Tibial artery (tissue), 4 donors: ENCODE measurements at regions not wholly inside any gene's neighbourhood (a gene's known extent, or its start where the extent isn't known, plus 50 kb on each side); places are given as distances from the start of the nearest gene placed in this dataset.

Experiments
- DNase-seq, 2 donors: peaks; one replicate each; pipeline ENCODE4 v3.0.0-alpha.2; 2019
- H3K27ac ChIP-seq, 2 donors: fragments of 200-600 bp; sonication (generic) in 1 of 2; 1 replicate in 1 of 2; 2 replicates in 1 of 2; pipeline ENCODE4 v1.5.1; 2018 to 2019; ENCODE audit warnings: mild to moderate bottlenecking in 1 of 2
- H3K27me3 ChIP-seq, 2 donors: fragments of 200-600 bp; sonication (generic) in 1 of 2; one replicate each; pipeline versions ENCODE4 v1.5.1 to v1.6.0; 2016 to 2019
- H3K36me3 ChIP-seq, 3 donors: fragments of 200-600 bp; sonication (generic) in 2 of 3; one replicate each; pipeline ENCODE4 v1.5.1; 2016 to 2019; ENCODE audit warnings: mild to moderate bottlenecking in 2 of 3
- H3K4me1 ChIP-seq, 4 donors: fragments of 200-600 bp; sonication (generic) in 2 of 4; 1 replicate in 3 of 4; 2 replicates in 1 of 4; pipeline ENCODE4 v1.5.1; 2016 to 2019
- H3K4me3 ChIP-seq, 2 donors: fragments of 200-600 bp; sonication (generic) in 1 of 2; 1 replicate in 1 of 2; 2 replicates in 1 of 2; pipeline ENCODE4 v1.5.1; 2018 to 2019; ENCODE audit warnings: mild to moderate bottlenecking in 2 of 2
- H3K9me3 ChIP-seq, 3 donors: fragments of 200-600 bp; sonication (generic) in 1 of 3; one replicate each; pipeline ENCODE4 v1.5.1; 2016 to 2019
- intact Hi-C: fragments of 100-400 bp; cut with DNase I; formaldehyde crosslinking; loops from one replicate; pipeline ENCODE4 v1.15.0; 2023; ENCODE audit warnings: low total_unique reads
- TF ChIP-seq, protein P1 (sequence below), 2 experiments: fragments of 200-600 bp in 1 of 2; fragments of 450-650 bp in 1 of 2; IDR thresholded peaks; one replicate each; pipeline ENCODE4 v1.5.1; 2017 to 2019; ENCODE audit warnings: antibody characterized with exemption in 2 of 2, mild to moderate bottlenecking in 1 of 2, moderate library complexity in 1 of 2

DNA sequence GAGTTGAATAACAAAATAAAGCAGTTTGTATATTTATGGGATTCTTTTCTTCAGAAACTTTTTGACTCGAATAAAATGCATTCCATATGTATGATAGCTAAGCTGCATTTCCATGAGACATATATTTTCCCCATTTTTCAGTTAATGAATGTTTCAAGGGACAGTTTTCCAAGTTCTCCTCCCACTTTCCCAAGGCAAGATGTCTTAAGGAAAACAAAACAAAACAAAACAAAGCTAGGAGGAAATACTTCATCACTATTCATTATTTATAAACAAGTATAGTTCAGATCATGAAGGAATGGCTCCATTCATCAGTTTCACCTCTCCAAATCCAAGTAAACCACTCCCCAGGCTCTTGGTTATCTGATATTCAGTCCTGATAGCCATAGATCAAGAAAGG is 261.0 kb downstream of the WDR11 start:
- H3K4me3 ChIP-seq = no peak overlapping the region
- TF ChIP-seq, protein P1, sequence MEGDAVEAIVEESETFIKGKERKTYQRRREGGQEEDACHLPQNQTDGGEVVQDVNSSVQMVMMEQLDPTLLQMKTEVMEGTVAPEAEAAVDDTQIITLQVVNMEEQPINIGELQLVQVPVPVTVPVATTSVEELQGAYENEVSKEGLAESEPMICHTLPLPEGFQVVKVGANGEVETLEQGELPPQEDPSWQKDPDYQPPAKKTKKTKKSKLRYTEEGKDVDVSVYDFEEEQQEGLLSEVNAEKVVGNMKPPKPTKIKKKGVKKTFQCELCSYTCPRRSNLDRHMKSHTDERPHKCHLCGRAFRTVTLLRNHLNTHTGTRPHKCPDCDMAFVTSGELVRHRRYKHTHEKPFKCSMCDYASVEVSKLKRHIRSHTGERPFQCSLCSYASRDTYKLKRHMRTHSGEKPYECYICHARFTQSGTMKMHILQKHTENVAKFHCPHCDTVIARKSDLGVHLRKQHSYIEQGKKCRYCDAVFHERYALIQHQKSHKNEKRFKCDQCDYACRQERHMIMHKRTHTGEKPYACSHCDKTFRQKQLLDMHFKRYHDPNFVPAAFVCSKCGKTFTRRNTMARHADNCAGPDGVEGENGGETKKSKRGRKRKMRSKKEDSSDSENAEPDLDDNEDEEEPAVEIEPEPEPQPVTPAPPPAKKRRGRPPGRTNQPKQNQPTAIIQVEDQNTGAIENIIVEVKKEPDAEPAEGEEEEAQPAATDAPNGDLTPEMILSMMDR (IDR thresholded peaks at IDR 0.05) = no peak
- no peak for DNase-seq

DNA sequence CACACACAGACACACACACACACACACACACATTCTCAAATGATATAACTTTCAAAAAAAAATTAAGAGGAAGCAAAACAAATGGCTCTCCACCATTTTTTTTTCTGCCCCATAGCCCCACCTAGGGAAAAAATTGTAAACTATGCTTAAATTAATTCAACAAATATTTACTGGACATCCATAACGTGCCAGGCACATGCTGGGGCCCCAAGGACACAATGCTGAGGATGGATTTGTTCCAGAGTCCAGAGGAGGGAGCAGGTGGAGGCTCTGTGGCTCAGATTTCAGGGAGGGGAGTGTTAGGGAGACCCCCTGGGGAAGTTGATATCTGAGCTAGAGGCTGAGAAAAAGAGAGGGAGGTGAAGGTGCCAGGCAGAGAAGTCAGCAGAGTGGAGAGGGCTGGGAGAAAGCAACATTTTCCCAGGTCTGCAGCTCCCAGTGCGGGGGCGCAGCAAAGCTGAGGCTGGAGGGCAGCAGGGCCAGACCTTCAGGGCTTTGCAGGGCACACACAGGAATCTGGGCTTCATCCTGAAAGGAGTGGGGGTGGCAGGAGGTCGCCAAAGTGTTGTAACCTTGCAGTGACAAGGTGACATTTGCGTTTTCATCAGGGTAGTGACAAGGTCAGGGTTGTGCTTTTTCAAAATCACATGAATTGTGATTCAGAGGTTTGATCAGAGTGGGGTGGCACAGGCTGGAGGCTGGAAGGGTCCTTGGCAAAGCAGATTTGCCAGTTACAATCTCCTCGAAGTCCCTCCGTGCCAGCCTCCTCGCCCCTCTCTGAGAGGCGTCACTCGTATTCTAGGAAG is 261.6 kb downstream of the WDR11 start:
- H3K27me3 ChIP-seq = no peaks in the 10 kb centered on the region
- no peak for DNase-seq
- no peak overlapping the region for H3K4me3 ChIP-seq
- H3K36me3 ChIP-seq = no peaks in the 10 kb centered on the region
- no peaks in the 10 kb centered on the region for H3K4me1 ChIP-seq
- intact Hi-C loops = no loop called here
- H3K27ac ChIP-seq = no peak overlapping the region
- TF ChIP-seq, protein P1 (IDR thresholded peaks at IDR 0.05) = no peak
- peaks cover 0 to 4% (median 0%) of the 10 kb centered on the region in 3 donors for H3K9me3 ChIP-seq

More for the DNA sequence above, 261.0 kb downstream of the WDR11 start:
- H3K36me3 ChIP-seq = no peaks in the 10 kb centered on the region
- no peaks in the 10 kb centered on the region for H3K27me3 ChIP-seq
- H3K27ac ChIP-seq = no peak overlapping the region
- H3K4me1 ChIP-seq = no peaks in the 10 kb centered on the region
- intact Hi-C loops = no loop called here
- H3K9me3 ChIP-seq = peaks cover 0 to 4% (median 0%) of the 10 kb centered on the region in 3 donors

DNA sequence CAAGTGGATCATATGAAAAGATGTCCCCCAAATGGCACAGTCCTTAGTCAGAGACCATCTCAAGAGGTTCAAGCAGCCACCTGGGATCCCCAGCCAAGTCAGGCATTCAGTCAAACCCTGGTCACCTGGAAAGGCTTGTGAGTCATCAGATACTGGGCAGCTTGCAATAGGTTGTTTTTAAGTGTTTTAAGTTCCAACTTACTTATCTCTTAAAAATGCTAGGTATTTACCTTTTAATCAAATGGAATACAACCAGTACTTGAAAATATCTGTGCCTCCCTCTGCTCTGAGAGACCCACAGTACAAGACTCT is 262.2 kb downstream of the WDR11 start:
- TF ChIP-seq, protein P1 (IDR thresholded peaks at IDR 0.05) = no peak
- H3K4me3 ChIP-seq = no peak overlapping the region
- no peaks in the 10 kb centered on the region for H3K4me1 ChIP-seq
- no peak overlapping the region for H3K27ac ChIP-seq
- no peaks in the 10 kb centered on the region for H3K27me3 ChIP-seq
- intact Hi-C loops = no loop called here
- no peak for DNase-seq
- no peaks in the 10 kb centered on the region for H3K36me3 ChIP-seq
- H3K9me3 ChIP-seq = peaks cover 0 to 4% (median 0%) of the 10 kb centered on the region in 3 donors

DNA sequence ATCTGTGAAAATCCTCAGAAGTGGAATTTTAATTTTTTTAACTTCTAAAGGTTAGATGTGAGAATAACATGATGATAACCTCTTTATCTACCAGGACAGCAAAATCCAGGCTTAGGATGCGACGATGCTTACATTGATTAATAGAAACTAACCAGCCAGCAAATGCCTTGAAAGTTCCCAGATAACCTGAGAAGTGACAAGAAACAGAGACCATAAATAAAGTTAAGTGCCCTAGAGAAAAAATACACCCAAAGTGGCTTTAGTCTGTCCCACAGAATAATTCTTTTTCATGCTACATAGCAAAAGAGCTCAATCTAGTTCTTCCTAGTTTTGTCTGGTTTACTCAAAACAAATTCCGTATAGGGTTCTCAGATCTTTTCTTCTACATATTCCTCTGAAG is 262.7 kb downstream of the WDR11 start:
- intact Hi-C loops = no loop called here
- peaks cover 0 to 4% (median 0%) of the 10 kb centered on the region in 3 donors for H3K9me3 ChIP-seq
- TF ChIP-seq, protein P1 (IDR thresholded peaks at IDR 0.05) = no peak
- no peak for DNase-seq
- no peak overlapping the region for H3K4me3 ChIP-seq
- no peaks in the 10 kb centered on the region for H3K4me1 ChIP-seq
- no peaks in the 10 kb centered on the region for H3K36me3 ChIP-seq
- no peaks in the 10 kb centered on the region for H3K27me3 ChIP-seq
- H3K27ac ChIP-seq = no peak overlapping the region

DNA sequence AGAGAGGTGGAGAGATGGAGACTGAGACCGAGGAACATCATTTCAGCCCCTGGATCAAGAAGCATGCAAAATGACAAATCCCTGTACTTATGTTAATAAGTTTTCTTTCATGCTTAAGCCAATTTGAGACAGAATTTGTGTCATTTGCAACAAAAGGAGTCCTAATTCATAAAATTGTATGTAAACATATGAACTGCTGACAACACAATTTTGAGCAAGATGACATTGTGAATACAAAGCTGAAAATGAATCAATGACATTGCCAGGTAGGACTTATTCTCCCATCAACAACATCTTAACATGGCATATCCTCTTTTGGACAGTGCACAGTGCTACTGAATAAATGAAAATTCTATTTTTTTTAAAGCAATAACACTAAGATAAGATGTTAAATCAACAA is 264.0 kb downstream of the WDR11 start:
- Histone ChIP-seq H3K4me3 (no peak overlapping the region), H3K4me1 (no peaks in the 10 kb centered on the region), H3K27ac (no peak overlapping the region), H3K27me3 (no peaks in the 10 kb centered on the region), H3K9me3 (peaks cover 0 to 4% (median 0%) of the 10 kb centered on the region in 3 donors), H3K36me3 (no peaks in the 10 kb centered on the region)
- TF ChIP-seq, protein P1 (IDR thresholded peaks at IDR 0.05) = no peak
- intact Hi-C loops = no loop called here
- DNase-seq = no peak
